Forelimb muscle (tissue), 1 donor: ENCODE measurements at regions not wholly inside any gene's neighbourhood (a gene's known extent, or its start where the extent isn't known, plus 50 kb on each side); places are given as distances from the start of the nearest gene placed in this dataset.
"Not testable (repeated sequence)": the region's sequence is repeated elsewhere in the genome, so short reads cannot be mapped to it uniquely, and the experiment has no call there.

Experiments used
- DNase-seq: peaks from one replicate; pipeline ENCODE4 v3.0.0-alpha.2; 2013; ENCODE audit warnings: low read depth

DNA sequence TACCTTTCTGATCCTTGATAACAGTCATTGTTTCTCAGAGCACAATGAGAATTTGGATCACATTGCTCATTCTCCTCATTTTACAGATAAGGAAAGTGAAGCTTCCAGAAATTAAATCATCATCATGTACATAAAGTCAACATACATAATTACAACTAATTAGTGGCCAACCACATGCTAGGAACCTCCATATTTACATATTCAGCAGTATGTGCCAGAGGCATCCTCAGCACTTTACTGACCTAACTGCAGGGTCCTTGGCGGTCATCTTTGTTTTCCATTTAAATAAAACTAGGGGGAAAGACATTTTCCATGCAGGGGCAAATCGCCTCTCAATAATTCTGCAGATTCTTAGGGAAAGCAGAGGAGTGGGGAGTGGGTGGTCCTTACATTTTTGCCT, 752.9 kb downstream of the KCNJ2 start:
- no peak for DNase-seq

GRCh38 chr17:70924776-70925175, 755.4 kb downstream of the KCNJ2 start:
- DNase-seq: no peak

- DNase-seq: no peak
Observed at GRCh38 chr17:70929226-70929625, 759.9 kb downstream of the KCNJ2 start.

DNA sequence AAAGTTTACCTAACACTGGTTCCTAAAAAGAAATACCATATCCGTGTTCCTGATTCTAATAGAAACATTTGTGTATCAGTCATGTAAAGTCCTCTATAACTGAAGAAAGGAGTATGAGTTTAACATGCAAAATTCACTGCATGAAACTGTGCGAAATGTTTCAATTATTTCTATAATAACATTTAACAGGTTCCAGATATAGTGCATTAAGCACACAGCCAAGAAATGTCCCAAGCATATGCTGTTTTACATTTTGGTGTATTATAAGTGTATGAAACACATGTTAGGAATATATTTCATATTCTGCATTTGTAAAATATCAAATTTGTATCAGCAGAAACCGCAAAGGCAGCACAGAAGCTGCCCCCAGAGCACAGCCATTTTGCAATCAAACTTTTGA, 764.9 kb downstream of the KCNJ2 start:
- DNase-seq: no peak

GRCh38 chr17:70934835-70935234, 765.5 kb downstream of the KCNJ2 start:
- no peak for DNase-seq

DNA sequence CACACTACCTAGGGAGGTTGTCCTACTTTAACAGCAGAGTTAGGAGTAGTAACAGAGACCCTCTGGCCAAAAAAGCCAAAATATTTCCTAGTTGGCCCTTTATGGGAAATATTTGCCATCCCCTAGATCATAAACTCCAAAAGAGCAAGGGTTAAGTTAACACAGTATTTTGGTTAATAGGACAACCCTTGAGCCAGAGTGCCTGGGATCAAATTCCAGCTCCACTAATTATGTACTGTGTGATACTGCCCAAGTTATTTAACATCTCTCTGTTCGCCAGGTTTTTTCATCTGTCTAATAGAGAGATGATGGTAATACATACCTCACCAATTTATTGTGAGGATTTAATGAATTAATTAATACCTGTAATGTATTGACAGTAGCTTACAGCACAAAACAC, 767.4 kb downstream of the KCNJ2 start:
- no peak for DNase-seq

DNA sequence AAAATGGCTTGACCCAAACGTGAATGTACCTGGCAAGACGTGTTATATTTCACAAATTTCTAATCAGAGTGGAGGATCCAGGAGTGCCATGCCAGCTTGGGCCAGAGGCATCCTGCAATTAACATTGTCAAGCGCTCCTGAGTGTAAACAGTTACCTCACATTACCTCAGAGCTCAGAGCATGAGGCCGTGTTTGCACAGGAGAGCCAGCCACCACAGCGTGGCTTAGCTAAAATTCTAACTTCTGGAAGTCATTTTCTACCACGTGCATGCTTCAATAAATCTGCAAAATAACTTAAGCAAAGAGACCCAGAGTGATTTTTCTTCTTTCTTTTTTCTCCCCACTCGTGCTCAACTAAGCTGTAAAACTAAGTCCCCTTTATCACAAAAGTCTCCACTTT, 769.0 kb downstream of the KCNJ2 start:
- no peak for DNase-seq

DNA sequence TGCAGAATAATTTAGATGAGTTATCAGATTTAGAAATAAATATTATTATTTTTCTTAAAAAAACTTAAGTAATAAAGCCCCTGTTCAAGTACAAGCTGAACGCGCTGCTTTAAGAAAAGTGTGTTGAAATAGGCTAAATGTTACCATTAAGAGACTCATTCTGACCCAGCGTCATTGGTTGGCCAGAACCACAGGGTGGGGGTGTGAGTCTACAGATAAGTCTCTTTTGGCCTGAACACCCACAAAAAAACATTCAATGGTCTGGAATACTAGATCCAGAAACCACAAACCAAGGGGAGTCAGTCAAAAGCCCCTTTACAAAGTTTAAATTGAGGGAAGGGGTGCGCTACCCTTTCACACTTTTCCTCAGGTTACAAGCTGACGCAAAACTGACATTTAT, 776.1 kb downstream of the KCNJ2 start:
- DNase-seq: no peak

DNA sequence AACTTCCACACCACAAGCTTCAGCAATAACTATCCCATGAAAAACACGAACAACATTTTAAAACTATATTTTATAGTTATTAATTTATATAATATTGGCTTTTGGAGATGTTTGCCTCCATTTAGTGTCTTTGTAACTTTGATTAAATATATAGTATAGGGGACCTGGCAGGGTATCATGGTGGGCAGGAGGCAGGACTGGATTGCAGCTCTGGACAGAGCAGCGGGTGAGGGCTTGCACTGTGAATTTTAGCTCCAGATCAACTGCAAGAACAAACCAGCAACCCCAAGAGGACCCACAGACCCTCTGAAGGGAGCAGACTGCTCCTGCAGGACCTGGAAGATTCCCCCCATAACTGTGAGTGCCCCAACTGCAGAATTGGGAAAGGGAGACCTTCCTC, 777.9 kb downstream of the KCNJ2 start:
- DNase-seq: no peak

- DNase-seq: no peak
Observed at GRCh38 chr17:70947636-70948565, 778.6 kb downstream of the KCNJ2 start.

- DNase-seq: not testable (repeated sequence)
Observed at GRCh38 chr17:70953140-70953539, 783.8 kb downstream of the KCNJ2 start.

DNA sequence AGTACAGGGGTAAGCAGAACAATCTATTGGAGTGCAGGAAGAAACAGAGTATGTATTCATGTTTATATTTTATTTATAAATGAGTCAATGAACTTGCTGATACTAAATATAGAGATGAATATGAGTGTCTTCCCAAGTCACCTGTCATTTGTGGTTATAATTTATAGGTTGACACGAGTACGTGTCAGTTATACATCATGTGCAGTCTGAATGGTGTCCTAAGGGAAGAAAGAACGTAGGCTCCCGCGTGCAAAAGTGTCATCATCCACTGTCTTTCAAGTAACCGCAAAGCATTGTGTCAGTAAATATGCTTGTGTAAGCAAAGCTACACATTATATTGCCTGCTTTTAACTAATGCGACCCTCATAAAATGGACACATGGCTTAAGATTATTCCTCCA, 786.1 kb downstream of the KCNJ2 start:
- no peak for DNase-seq

GRCh38 chr17:70956726-70957125, 787.4 kb downstream of the KCNJ2 start:
- no peak for DNase-seq

- DNase-seq: no peak
Observed at GRCh38 chr17:70961341-70961740, 792.0 kb downstream of the KCNJ2 start.

DNA sequence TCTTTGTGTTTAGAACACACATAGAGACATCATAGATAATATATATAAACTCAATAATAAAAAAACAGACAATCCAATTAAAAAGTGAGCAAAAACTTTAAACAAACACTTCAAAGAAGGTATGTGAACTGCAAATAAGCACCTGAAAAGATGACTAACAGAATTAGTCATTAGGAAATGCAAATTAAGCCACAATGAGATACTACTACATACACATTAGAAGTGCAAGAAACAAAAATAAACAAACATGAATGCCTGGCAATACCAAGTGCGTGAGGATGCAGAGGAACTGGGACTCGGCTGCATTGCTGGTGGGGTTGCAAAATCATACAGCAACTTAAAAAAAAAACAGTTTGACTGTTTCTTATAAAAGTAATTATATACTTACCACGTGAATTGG, 799.0 kb downstream of the KCNJ2 start:
- no peak for DNase-seq

- DNase-seq: no peak
Observed at GRCh38 chr17:70969521-70970034, 800.2 kb downstream of the KCNJ2 start.

- no peak for DNase-seq
Observed at GRCh38 chr17:70976447-70976846, 807.1 kb downstream of the KCNJ2 start.

GRCh38 chr17:70984873-70985272, 815.5 kb downstream of the KCNJ2 start:
- DNase-seq: no peak

DNA sequence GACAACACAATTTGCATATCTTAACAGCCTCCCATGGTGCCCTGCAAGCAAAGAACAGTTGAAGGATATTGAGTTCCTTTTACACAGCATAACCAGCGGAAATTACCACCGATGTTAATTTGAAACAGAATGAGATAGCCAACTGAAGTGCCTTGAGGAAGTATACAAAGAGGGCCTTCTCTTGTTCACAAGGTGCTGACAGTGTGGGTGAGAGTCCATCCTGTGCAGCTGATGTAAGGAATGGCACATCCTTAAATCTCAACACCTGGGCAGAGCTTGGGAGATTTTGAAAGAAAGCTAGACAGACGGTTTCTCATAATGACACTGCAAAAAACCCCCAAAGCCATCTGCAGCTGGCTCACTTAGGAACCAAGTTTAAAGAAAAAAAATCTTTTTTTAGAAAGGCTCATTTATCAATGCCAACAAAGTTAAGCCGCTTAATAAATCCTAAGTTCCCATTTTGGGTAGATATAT, 818.6 kb downstream of the KCNJ2 start:
- DNase-seq: no peak

- no peak for DNase-seq
Observed at GRCh38 chr17:70988622-70989021, 819.3 kb downstream of the KCNJ2 start.

- no peak for DNase-seq
Observed at GRCh38 chr17:70989280-70989679, 819.9 kb downstream of the KCNJ2 start.

GRCh38 chr17:70994194-70994593, 824.9 kb downstream of the KCNJ2 start:
- no peak for DNase-seq

- no peak for DNase-seq
Observed at GRCh38 chr17:70995997-70996396, 826.7 kb downstream of the KCNJ2 start.
